ENCODE measurements at regions not wholly inside any gene's neighbourhood (a gene's known extent, or its start where the extent isn't known, plus 50 kb on each side); places are given as distances from the start of the nearest gene placed in this dataset.
A peak's percentile ranks its signal among the peaks of the same experiment; 100 is the strongest.
"Not testable (repeated sequence)": the region's sequence is repeated elsewhere in the genome, so short reads cannot be mapped to it uniquely, and the experiment has no call there.

- DNase-seq (ENCODE audit: low read depth in 2 of 2), result no peak
These were observed 131.0 kb upstream of the ZEB2 start for GRCh38 chr2:144650907-144651306.

GRCh38 chr2:144648837-144649465 lies 129.0 kb upstream of the ZEB2 start:
- DNase-seq (ENCODE audit: low read depth in 2 of 2), result no peak

GRCh38 chr2:144645083-144645778 lies 125.3 kb upstream of the ZEB2 start:
- no peak for DNase-seq (ENCODE audit: low read depth in 2 of 2)

GRCh38 chr2:144644549-144644948 lies 124.6 kb upstream of the ZEB2 start:
- no peak for DNase-seq (ENCODE audit: low read depth in 2 of 2)

GRCh38 chr2:144643537-144644336 lies 123.8 kb upstream of the ZEB2 start:
- DNase-seq (ENCODE audit: low read depth in 2 of 2), result no peak

GRCh38 chr2:144642856-144643255 lies 122.9 kb upstream of the ZEB2 start:
- DNase-seq (ENCODE audit: low read depth in 2 of 2), result no peak

GRCh38 chr2:144642131-144642530 lies 122.2 kb upstream of the ZEB2 start:
- no peak for DNase-seq (ENCODE audit: low read depth in 2 of 2)

GRCh38 chr2:144638250-144638649 lies 118.3 kb upstream of the ZEB2 start:
- DNase-seq (ENCODE audit: low read depth in 2 of 2), result not testable (repeated sequence)

GRCh38 chr2:144636860-144637259 lies 116.9 kb upstream of the ZEB2 start:
- DNase-seq (ENCODE audit: low read depth in 2 of 2), result not testable (repeated sequence)

GRCh38 chr2:144632809-144633208 lies 112.9 kb upstream of the ZEB2 start:
- no peak for DNase-seq (ENCODE audit: low read depth in 2 of 2)

- DNase-seq (ENCODE audit: low read depth in 2 of 2), result no peak
These were observed 111.7 kb upstream of the ZEB2 start for GRCh38 chr2:144631636-144632035.

GRCh38 chr2:144630459-144631215 lies 110.7 kb upstream of the ZEB2 start:
- peak; percentile 14 to 60 for DNase-seq (ENCODE audit: low read depth in 2 of 2)

- no peak for DNase-seq (ENCODE audit: low read depth in 2 of 2)
These were observed 110.0 kb upstream of the ZEB2 start for GRCh38 chr2:144629935-144630334.

GRCh38 chr2:144628566-144628965 lies 108.6 kb upstream of the ZEB2 start:
- no peak for DNase-seq (ENCODE audit: low read depth in 2 of 2)

- no peak for DNase-seq (ENCODE audit: low read depth in 2 of 2)
These were observed 105.7 kb upstream of the ZEB2 start for GRCh38 chr2:144625626-144626025.

- DNase-seq (ENCODE audit: low read depth in 2 of 2), result no peak
These were observed 105.3 kb upstream of the ZEB2 start for GRCh38 chr2:144625226-144625625.

- DNase-seq (ENCODE audit: low read depth in 2 of 2), result no peak
These were observed 104.5 kb upstream of the ZEB2 start for GRCh38 chr2:144624451-144624850.

GRCh38 chr2:144622373-144622772 lies 102.5 kb upstream of the ZEB2 start:
- not testable (repeated sequence) for DNase-seq (ENCODE audit: low read depth in 2 of 2)

- no peak for DNase-seq (ENCODE audit: low read depth in 2 of 2)
These were observed 101.3 kb upstream of the ZEB2 start for GRCh38 chr2:144621266-144621665.

- no peak for DNase-seq (ENCODE audit: low read depth in 2 of 2)
These were observed 99.8 kb upstream of the ZEB2 start for GRCh38 chr2:144619760-144620159.

GRCh38 chr2:144617171-144617570 lies 97.3 kb upstream of the ZEB2 start:
- DNase-seq (ENCODE audit: low read depth in 2 of 2), result not testable (repeated sequence)

All from dermis microvascular lymphatic vessel endothelial cell (primary cell).